ENCODE measurements at regions not wholly inside any gene's neighbourhood (a gene's known extent, or its start where the extent isn't known, plus 50 kb on each side); places are given as distances from the start of the nearest gene placed in this dataset.

- TF ChIP-seq, protein P1, sequence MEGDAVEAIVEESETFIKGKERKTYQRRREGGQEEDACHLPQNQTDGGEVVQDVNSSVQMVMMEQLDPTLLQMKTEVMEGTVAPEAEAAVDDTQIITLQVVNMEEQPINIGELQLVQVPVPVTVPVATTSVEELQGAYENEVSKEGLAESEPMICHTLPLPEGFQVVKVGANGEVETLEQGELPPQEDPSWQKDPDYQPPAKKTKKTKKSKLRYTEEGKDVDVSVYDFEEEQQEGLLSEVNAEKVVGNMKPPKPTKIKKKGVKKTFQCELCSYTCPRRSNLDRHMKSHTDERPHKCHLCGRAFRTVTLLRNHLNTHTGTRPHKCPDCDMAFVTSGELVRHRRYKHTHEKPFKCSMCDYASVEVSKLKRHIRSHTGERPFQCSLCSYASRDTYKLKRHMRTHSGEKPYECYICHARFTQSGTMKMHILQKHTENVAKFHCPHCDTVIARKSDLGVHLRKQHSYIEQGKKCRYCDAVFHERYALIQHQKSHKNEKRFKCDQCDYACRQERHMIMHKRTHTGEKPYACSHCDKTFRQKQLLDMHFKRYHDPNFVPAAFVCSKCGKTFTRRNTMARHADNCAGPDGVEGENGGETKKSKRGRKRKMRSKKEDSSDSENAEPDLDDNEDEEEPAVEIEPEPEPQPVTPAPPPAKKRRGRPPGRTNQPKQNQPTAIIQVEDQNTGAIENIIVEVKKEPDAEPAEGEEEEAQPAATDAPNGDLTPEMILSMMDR (IDR thresholded peaks at IDR 0.05) = no peak
- H3K4me1 Mint-ChIP-seq (ENCODE audit: low read depth) = no peaks in the 10 kb centered on the region
- H3K9me3 Mint-ChIP-seq = peaks cover 4% of the 10 kb centered on the region; the same call in 1 of the 2 replicates
- no peaks in the 10 kb centered on the region for H3K27me3 Mint-ChIP-seq (ENCODE audit: insufficient read depth)
- no peak for DNase-seq
- H3K4me3 Mint-ChIP-seq = no peak overlapping the region
- H3K27ac Mint-ChIP-seq = no peak overlapping the region
- H3K36me3 Mint-ChIP-seq (ENCODE audit: low read depth) = no peaks in the 10 kb centered on the region
These were observed 157.3 kb upstream of the TET2 start for GRCh38 chr4:104989371-104989770.

GRCh38 chr4:105002278-105002677, 144.4 kb upstream of the TET2 start:
- Mint-ChIP-seq H3K4me3 (no peak overlapping the region), H3K27me3 (ENCODE audit: insufficient read depth) (no peaks in the 10 kb centered on the region; the same call in 1 of the 2 replicates), H3K4me1 (ENCODE audit: low read depth) (no peaks in the 10 kb centered on the region), H3K36me3 (ENCODE audit: low read depth) (no peaks in the 10 kb centered on the region; the same call in 1 of the 2 replicates), H3K27ac (no peak overlapping the region), H3K9me3 (no peaks in the 10 kb centered on the region; the same call in 1 of the 2 replicates)
- no peak for DNase-seq
- TF ChIP-seq, protein P1 (IDR thresholded peaks at IDR 0.05) = no peak

DNA sequence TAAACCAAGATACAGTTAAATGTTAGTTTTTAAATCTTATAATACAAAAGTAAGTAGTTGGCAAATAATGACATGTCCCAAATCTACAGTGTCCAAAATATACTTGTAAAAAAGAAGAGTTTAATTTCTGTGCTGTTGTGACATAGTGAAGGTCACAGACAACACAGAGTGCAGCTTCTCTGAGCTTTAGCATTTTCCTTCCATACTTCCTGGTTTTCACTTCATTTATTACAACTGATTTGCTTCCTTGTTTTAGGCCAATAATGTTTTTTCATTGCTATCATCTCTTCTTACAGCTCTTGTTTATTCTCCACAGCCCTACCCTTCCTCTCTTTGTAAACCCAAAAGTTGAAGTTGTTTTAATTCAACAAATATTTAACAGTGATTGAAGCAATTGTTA, 132.4 kb upstream of the TET2 start:
- Mint-ChIP-seq H3K27me3 (ENCODE audit: insufficient read depth) (no peaks in the 10 kb centered on the region; the same call in none of the 2 replicates), H3K4me3 (no peak overlapping the region), H3K36me3 (ENCODE audit: low read depth) (no peaks in the 10 kb centered on the region), H3K4me1 (ENCODE audit: low read depth) (no peaks in the 10 kb centered on the region), H3K9me3 (peaks cover 7% of the 10 kb centered on the region), H3K27ac (no peak overlapping the region)
- DNase-seq = no peak
- TF ChIP-seq, protein P1 (IDR thresholded peaks at IDR 0.05) = no peak

- H3K9me3 Mint-ChIP-seq = peaks cover 10% of the 10 kb centered on the region
- H3K4me3 Mint-ChIP-seq = no peak overlapping the region
- no peaks in the 10 kb centered on the region for H3K4me1 Mint-ChIP-seq (ENCODE audit: low read depth)
- no peak for DNase-seq
- no peaks in the 10 kb centered on the region; the same call in none of the 2 replicates for H3K27me3 Mint-ChIP-seq (ENCODE audit: insufficient read depth)
- TF ChIP-seq, protein P1 (IDR thresholded peaks at IDR 0.05) = no peak
- no peak overlapping the region for H3K27ac Mint-ChIP-seq
- H3K36me3 Mint-ChIP-seq (ENCODE audit: low read depth) = no peaks in the 10 kb centered on the region
These were observed 132.0 kb upstream of the TET2 start for GRCh38 chr4:105014635-105015034.

- no peak for DNase-seq
- Mint-ChIP-seq H3K27me3 (ENCODE audit: insufficient read depth) (no peaks in the 10 kb centered on the region; the same call in none of the 2 replicates), H3K36me3 (ENCODE audit: low read depth) (no peaks in the 10 kb centered on the region), H3K4me3 (no peak overlapping the region), H3K27ac (no peak overlapping the region), H3K4me1 (ENCODE audit: low read depth) (no peaks in the 10 kb centered on the region), H3K9me3 (peaks cover 10% of the 10 kb centered on the region)
- TF ChIP-seq, protein P1 (IDR thresholded peaks at IDR 0.05) = no peak
These were observed 130.9 kb upstream of the TET2 start for GRCh38 chr4:105015750-105016149.
